Hematopoietic multipotent progenitor cell treated with erythropoietin and hydrocortisone succinate and interleukin-3 and kit ligand, for 15 days (in vitro differentiated cells): ENCODE measurements at regions not wholly inside any gene's neighbourhood (a gene's known extent, or its start where the extent isn't known, plus 50 kb on each side); places are given as distances from the start of the nearest gene placed in this dataset.

Source experiments
- DNase-seq: peaks from one replicate; pipeline ENCODE4 v3.0.0-alpha.2; 2015; ENCODE audit warnings: low spot score

DNA sequence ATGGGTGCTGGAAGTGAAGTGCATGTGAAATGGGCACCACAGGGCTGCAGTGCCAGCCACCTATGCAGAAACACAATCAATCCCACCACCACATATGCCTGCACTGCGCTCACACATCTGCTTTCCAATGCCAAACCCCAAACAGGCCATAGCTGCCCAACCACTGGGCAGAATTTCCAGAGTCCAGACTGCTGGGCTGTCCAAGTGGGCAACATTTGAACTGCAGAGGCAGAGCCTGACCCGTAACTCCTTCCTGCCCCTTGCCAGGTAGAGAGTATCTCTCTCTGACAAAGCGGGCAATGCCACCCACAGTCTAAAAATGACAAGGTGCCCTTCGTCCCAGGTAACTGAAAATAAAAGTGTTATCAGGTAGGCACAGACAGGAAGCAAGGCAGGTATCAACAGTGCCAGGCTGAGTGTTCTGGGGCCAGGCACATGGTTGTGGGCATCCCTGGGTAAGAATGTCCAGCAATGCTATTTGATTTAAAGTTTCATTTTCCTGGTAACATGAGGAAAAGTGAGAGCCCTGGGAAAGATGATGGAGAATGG lies 79.5 kb downstream of the FOXA2 start:
- no peak for DNase-seq

DNA sequence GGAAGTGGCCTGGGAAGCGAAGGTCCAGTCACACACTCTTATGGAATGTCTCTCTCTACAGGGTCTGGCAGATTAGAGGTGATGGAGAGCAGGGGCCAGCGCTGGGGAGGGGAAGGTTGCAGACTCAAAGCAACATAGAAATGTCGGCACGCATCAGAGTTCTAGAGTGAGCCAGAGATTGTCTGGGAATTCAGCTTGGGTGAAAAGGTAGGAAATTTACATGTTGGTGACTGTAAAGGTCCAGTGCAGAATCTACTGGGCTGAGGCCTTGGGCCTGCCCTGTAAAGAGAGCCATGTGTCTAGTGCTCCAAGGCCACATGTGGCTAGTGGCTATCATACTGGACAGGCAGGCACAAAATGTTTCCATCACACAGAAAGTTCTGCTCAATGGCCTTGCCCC lies 80.8 kb downstream of the FOXA2 start:
- no peak for DNase-seq

DNA sequence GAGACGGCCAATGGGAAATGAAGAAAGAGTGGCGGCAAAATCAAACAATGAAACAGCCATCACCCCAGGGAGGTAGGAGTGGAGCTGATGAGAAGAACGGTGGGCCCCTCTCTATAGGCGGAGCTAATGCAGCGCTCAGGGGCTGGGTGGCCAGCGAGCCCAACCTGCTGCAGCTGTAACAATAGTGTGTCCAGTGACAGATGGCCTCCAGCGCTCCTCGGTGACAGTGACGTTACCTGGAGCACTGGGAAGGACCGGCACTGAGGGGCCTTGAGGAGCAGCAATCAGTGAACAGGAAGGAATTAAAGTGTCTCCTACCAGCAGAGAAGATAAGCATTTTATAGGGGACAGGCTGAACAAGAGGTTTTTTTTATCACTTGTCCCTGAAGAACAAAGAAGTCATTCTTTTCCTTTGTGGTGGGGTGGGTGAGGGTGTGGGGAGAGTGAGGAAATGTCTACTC lies 81.6 kb downstream of the FOXA2 start:
- DNase-seq: no peak

DNA sequence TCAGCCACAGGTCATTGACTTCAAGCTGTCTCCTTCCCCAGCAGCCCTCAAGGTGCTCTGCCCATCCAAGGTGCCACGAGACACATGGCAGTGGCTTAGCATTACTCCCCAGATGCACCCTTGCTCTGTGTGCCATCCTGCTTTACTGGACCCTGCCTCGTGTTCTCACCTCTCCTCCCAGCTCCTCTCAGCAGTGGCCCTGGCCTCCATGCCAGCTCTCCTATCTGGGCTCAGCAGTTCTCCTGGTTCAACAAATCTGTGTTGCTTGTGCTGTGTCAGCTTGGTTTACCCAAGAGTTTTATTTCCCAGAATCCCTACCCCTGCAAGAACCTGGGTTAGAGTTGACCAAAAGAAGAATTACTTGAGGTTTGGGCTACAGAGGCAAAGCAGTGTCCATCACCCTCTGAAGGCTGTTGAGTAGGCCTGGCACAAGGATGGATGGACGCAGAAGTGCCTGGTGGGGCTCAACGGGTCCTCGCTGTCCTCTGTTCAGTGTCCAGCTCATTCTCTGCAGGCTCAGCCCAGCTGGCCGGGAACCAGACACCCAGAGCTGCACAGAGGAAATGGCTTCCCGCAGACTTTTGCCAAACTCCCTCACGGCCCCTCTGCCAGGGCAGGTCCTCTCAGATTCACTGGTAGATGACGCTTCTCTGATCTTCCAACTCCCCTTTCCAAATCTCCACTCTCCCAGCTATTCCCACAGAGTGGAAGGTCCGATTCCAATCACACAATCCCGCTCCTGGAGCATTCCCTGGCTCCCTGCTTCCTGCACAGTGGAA lies 82.6 kb downstream of the FOXA2 start:
- DNase-seq: no peak

DNA sequence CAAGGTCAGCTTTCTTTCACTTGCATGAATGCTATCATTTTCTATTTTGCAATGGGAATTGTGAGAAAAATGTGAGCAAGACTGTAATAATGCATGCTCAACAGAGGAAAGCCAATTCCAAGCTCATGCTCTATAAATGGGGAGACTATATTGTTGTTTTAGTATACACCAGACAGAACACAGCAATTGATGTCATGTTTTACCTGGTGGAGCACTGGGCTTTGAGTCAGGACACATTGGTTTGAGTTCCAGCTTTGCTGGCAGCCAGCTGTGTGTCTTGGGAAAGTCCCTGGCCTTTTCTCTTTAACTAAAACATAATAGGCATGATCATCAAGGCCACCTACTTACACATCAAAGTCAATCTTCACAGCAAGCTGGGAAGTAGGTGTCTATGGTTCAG lies 83.3 kb downstream of the FOXA2 start:
- no peak for DNase-seq

DNA sequence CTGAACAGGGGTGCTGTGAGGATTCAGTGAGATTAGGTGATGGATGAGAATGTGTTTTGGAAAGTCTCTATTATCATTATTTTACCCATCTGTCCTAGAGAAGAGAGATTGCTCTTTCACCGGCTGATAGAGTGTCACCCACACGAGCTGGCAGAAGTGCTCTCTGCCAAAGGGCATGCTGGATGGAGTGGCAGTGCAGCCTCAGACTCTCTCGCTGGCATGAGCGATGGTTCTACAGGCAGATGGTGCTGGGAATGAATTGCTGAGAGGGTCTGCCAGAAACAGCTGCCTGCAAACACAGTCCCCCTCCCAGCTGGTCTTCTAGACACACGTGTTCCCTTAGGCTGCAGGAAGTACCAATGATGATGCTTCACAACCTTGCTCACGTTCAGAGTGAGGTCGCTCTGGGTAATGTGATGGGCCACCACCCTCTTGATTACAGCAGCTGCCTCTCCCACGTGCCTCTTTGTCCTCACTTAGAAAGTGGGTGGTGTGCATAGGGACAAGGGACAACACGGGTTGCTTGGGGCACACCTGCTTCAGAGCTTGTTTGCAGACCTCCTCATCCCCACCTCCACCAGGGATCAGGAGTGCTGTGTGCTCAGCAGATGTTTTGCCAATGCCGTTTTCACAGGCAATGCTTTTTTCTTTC lies 84.7 kb downstream of the FOXA2 start:
- no peak for DNase-seq

DNA sequence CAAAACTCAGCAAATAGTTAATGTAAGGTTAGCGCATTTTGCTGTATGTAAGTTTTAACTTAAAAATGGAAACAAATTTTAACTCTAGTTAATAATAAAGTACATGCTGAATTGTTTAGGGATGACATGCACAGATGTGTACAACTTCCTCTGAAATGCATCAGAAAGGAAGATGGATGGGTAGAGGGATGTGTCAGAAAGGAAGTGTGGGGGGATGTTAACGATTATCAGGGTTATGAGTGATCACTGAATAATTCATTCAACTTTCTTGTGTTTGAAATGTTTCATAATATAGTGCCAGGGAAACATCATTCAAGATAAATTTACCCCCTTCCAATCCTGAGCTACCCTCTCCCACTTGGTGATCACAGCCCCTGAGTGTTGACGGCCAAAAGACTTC lies 87.6 kb downstream of the FOXA2 start:
- no peak for DNase-seq

DNA sequence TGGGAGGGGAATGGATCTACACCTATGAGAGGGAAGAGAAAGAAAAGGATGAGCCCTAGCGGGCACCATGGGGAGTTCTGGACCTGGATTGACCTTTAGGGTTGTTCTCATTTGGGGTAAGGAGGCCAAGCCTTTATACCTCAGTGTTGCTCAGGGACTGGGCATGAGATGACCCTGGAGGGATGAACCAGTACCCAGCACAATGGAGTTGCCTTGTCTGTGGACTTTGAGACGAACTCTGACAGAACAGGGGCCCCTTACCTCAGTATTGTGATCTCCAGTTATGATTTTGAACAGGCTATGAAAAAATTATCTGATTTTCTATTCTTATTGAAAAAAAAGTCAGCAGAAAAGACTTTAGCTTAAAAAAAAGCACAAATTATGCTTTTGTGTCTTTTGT lies 88.6 kb downstream of the FOXA2 start:
- no peak for DNase-seq

DNA sequence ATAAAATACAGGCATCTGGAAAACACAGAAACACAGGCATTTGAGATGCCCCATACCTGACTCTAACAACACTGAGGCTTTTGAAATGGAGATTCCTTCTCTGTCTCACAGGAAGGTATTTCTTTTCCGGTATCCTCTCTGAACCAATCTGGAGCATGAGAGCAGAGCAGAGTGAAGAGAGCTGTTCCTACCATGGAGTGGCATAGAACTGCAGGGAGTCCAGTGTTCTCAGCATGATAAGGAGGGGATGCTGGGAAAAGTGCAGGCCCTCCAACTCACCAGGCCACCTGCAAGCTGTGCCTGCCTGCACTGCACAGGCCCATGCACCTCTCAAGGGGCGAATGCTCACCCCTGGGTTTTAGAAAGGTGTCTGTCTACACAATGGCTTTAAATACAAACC lies 89.2 kb downstream of the FOXA2 start:
- no peak for DNase-seq

DNA sequence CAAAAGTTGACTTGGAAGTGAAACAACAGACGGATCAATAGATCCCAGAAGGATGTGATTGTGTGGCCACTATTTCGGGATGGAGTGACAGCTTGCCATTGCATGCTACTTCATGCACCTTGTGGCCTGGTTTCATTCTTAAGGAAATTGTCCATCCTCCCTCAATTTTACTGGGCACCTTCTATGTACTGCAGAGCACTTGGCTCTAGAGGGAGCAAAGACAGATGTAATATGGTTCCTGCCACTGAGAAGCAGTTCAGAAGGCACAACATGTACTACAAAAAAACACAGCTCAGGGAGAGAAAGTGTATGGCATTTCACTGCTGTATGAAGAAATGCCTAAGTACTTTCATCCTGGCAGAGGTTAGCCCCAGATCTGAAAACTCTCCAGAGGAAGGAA lies 91.9 kb downstream of the FOXA2 start:
- no peak for DNase-seq

DNA sequence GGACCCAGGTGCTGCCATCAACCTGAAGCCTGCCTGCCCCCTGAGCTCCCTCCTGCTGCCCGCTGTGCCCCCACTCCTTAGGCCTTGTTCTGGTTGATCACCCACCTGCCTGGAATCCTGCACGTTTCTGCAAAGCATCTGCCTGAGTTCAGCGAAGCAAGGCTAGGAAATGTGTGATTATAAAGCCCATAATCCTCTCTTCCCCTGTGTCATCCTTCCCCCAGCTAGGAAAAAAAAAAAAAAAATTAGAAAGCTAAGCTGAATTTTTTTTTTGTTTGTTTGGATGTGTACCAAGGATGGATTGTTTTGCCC lies 93.2 kb downstream of the FOXA2 start:
- DNase-seq: no peak

DNA sequence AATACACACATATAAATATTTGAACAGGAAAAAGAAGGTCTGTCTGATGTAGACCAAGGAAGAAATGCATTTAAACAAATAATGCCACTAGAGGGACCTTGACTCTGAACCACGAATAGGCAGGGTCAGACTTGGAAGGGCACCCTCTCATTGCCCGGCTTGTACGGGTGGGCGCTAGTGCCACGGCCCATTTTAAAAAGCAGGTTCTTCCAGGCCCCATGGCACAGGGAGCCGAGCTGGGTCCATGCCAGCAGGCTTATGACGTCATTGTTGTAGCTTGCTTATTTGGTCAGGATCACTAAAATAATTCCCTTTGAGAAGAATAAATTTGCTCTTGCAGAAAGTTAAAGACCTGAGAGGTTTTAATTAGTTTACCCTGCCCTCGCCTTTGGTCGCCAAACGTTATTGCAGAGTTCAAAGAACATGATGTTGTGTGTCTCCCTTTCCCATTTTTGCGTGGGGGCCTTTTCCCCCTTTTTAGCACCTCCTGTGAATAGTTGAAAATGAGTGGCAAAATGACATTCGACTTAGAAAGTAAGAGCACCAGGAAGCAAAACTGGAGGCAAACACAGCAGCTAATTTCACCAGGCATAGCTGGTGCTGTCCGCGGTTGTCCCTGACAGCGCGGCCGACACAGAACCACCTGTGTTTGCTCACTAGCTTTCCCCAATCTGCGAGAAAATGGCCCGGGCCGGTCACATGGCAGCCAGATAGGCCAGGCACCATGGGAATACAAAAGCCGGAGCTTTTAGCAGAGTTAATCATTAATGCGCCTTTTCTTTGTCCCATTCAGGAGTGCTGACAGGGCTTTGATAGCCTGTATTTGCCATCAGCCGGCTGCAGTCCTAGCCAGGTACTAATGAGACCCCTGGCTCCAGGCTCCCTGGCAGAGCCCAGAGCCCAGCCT lies 93.8 kb downstream of the FOXA2 start:
- DNase-seq: no peak

DNA sequence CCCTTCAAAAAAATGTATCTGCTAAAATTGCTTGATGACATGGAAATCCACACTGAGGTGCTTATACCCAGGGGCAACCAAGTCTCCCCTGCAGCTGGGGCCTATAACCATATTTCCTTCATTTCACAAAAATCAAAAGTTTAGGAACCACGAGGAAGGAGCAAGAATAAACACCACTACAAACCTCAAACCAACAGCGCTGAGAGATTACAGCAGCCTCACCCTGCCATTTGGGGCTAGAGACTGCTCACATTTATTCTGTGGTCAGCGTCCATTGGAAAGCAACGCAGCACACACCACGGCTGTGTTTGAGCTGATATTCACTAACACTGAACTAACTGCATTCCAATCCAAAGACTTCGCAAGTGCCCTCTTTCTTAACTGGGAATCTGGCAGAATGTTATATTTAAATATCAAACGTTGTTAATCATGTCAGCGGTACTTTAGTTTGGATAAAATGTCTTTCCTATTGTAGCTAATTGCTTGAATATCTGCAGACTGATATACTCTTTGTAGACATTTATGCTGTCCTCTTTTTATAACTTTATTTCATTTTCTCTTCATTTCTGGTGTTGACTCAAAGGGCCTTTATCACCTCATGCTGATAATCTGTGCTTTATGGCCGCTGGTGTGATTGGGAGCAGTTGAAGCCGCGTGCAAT lies 94.6 kb downstream of the FOXA2 start:
- no peak for DNase-seq

DNA sequence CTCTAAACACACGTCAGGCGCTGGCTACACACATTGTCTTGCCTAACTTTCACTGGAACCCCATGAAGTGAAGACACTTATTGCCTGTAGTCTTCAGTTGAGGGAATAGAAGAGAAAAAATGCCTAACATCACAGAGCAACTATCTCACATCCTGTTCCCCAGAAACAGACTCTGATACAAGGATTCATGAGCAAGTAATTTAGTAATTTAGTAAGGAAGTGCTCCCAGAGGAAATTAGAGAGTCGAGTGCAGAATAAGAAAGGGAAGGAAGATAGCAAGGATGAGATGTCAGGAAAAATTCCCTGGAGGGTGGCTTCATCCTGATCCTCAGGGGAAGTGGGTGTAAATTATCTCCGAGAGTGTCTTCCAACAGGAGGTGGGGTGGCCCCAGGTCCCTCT lies 104.0 kb downstream of the FOXA2 start:
- no peak for DNase-seq

DNA sequence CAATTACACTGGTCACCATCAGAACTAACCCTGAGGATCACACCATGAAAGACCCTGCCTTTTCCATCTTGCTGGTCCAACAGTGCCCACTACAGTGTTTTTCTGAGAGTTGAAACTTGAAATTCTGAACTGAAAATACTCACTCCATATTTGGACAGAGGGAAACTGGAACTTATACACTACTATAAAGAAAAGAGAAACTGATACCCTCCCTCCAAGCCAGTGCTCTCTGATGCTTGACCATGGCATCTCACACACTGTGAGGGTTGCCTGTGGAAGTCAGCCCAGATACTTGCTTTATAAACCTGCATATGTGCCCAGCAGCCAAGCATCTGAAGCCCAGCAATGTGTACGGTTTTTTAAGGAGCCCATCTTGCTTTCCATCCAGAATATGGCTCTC lies 108.7 kb downstream of the FOXA2 start:
- DNase-seq: no peak

DNA sequence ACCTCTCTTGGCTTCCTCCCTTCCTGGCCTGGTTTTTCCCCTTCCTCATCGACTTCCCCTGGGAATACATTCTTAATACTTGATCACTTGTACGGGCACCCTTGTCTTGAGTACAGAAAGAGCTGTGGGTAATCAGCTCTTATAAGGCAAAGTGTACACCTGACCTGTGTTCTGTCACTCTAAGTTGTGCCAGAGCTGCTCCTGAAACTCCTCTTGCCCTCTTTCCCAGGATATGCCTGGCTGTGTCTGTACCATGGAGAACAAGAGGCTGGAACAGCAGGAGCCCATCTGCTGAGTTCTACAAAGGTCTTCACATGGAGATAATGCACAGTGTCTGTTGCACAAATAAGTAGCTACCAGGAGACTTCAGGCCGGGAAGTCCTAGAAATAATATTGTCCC lies 110.1 kb downstream of the FOXA2 start:
- no peak for DNase-seq

DNA sequence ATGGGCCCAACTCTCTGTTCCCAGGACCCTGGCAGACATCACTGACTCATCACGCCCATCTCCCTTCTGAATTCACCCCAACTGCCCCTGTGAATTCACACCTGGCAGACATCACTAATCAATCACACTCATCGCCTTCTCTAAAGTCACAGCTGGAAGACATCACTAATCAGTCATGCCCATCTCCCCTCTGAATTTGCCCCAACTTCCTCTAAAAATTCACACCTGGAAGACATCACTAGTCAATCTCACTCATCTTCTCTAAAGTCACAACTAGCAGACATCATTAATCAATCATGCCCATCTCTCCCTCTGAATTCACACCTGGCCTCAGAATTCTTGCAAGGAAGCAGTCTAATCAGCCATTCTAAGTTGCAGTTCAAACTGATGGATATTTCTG lies 111.1 kb downstream of the FOXA2 start:
- no peak for DNase-seq

DNA sequence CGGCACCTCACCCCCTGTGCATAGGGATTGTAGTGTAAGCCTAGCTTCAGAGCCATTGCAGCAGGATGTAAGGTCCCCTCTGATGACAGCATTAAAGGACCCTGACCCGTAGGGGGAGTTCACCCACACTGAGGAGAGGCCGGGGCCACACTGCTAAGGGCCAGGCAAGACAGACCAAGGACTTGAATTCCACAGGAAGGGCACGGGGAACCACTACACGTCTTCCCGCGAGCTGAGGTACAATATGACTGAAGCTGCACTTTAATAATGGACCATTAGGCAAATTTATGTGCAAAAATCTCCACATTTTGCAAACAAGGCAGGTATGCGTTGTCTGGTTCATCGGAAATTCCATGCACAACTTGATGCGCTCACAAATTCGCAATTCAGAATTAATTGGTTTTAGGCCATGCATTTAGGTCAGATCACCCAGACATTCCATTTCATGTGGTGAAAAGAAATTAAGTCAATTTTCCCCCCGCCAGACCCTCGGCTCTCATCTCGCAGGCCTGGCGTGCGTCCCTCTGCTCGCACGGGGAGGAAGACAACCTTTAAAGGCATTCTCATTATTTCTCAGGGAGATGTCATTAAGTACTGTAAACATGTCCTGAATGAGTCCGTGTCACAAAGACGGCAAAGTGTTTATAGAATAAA lies 111.8 kb downstream of the FOXA2 start:
- no peak for DNase-seq

DNA sequence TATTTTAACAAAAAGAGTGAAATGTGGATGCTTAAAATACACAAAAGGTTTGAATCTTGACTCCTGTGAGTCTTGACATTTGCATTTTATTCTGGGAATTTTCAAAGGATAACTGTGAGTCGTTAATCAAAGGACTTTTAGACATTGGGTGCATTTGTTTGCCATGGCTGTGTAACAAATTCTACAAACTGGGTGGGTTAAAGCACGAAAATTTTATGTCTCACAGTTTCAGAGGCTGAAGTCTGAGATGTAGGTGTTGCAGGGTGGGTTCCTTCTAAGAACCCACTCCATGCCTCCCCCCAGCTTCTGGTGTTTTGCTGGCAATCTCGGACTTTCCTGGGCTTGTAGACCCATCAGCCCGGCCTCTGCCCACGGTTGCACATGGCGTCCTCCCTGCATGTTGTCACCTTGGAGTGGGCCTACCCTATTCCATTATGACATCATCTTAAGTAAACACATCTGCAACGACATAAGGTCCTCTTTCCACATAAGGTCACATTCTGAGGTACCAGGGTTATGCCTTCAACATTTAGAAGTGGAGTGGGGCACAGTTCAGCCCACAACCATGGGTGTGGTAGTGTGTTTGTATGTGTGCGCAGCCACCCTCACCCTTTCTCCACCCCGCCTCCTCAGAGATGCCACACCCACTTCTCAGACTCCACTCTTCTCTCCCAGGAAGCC lies 113.1 kb downstream of the FOXA2 start:
- no peak for DNase-seq

DNA sequence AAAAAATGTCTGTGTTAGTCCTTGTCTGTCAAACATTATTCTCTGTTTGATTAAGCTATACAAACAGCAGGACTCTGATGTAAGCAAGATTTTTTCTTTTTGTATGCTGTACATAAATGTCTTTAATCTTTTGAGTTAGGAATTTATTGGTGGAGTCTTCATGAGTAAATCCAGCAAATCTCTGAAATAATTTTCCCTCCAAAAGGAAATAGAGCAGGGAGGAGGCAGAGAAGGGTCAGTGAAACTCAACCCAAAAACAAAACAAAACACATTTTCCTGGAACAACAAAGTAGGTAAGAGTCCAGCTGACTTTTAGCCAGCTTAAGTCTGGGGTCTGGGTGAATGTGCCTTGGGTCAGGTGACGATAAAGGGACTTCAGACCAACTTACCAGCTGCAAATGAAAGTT lies 113.7 kb downstream of the FOXA2 start:
- no peak for DNase-seq
